ENCODE measurements at regions not wholly inside any gene's neighbourhood (a gene's known extent, or its start where the extent isn't known, plus 50 kb on each side); places are given as distances from the start of the nearest gene placed in this dataset.
A peak's percentile ranks its signal among the peaks of the same experiment; 100 is the strongest.

DNA sequence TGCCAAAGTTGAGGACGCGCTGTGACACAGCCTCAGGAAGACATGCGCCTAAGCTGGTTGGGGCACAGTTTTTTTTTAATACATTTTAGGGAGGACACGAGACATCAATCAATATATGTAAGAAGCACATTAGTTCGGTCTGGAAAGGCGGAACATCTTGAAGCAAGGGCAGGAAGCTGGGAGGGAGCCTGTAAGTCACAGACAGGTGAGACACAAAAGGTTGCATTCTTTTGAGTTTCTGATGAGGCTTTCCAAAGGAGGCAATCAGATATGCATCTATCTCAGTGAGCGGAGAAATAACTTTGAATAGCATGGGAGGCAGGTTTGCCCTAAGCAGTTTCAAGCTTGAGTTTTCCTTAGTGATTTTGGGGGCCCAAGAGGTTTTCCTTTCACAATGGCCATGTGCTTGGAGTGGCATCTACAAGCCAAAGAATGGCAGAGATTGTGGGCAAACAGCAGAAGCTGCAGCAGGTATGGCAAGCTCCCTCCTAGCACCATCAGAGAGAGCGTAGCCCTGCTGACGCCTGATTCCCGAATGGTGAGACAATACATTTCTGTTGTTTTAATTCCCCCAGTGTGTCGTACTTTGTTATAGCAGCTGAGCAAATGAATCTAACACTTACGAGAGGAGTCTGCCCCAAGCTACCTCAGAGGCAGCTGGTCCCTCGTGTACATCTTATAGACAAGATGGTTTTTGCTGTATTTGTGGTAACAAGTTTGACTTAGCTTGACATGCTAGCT lies 99.5 kb upstream of the TMTC4 start:
- peak overlapping the region; percentile 54; the same call in 1 of the 2 replicates for H3K4me2 ChIP-seq (ENCODE audit: low read depth, low read length)
- dilution Hi-C loops (cut with HindIII; ENCODE audit: low sequenced_read_pairs, unreplicated experiment) (no loop called here), intact Hi-C loops (cut with micrococcal nuclease) (no loop called here), in situ Hi-C loops (cut with MboI; ENCODE audit: low sequenced_read_pairs) (no loop called here)
- WGBS, 2 experiments (ENCODE audit: extremely low coverage in 2 of 2, insufficient read length in 1 of 2): 31% methylated on average over 2 of the region's 13 CpGs; no CpG with 5 or more reads in 1 of the 2 experiments
- POLR2A ChIA-PET (ENCODE audit: unreplicated experiment): no interaction called here
- no peak overlapping the region for H3K4ac ChIP-seq (ENCODE audit: low read depth, low read length)
- H3K56ac ChIP-seq (ENCODE audit: extremely low read depth, insufficient read depth, low read length): no peak overlapping the region
- no peak overlapping the region for H3K27ac ChIP-seq (ENCODE audit: insufficient read depth, low read length)
- H4K5ac ChIP-seq (ENCODE audit: low read depth, low read length): no peak overlapping the region
- H3K27me3 ChIP-seq (ENCODE audit: control insufficient read depth, insufficient read depth, low read length): no peaks in the 10 kb centered on the region
- no peak overlapping the region for H2BK15ac ChIP-seq (ENCODE audit: low read depth, low read length)
- no peaks in the 10 kb centered on the region for H3K79me1 ChIP-seq (ENCODE audit: low read depth in 1 of 2, low read length in 2 of 2)
- H2AFZ ChIP-seq (replicated peaks; ENCODE audit: low read length, poor library complexity): no peak overlapping the region
- CTCF ChIA-PET: no interaction called here
- no peak for DNase-seq
- no peak overlapping the region for H3K18ac ChIP-seq (ENCODE audit: low read depth, low read length)
- H3K4me1 ChIP-seq (ENCODE audit: control insufficient read depth, insufficient read depth, low read length): no peaks in the 10 kb centered on the region
- H3K36me3 ChIP-seq (ENCODE audit: control insufficient read depth, insufficient read depth, low read length): no peaks in the 10 kb centered on the region
- no peak for TF ChIP-seq RAD21 (IDR thresholded peaks at IDR 0.05; ENCODE audit: low read length)
- TF ChIP-seq POLR2A (IDR thresholded peaks at IDR 0.05; ENCODE audit: low read depth, low read length): no peak
- TF ChIP-seq CHD1 (IDR thresholded peaks at IDR 0.05; ENCODE audit: low read depth, low read length): no peak
- TF ChIP-seq MXI1 (IDR thresholded peaks at IDR 0.05; ENCODE audit: borderline replicate concordance, low read depth, low read length): no peak
- no peak overlapping the region for H2AK5ac ChIP-seq (ENCODE audit: low read depth, low read length)
- BruUV-seq (replicated peaks): no TSS peak
- H4K91ac ChIP-seq (ENCODE audit: insufficient read depth, low read depth, low read length): no peak overlapping the region
- H3K23ac ChIP-seq (ENCODE audit: low read depth, low read length): no peak overlapping the region
- H3K9me3 ChIP-seq (ENCODE audit: control insufficient read depth, insufficient read depth, low read length): no peaks in the 10 kb centered on the region
- ATAC-seq (ENCODE audit: low read depth): no peak
- H4K20me1 ChIP-seq (ENCODE audit: insufficient read depth, low read length): no peaks in the 10 kb centered on the region
- H2BK120ac ChIP-seq (ENCODE audit: low read depth, low read length): no peak overlapping the region
- no peaks in the 10 kb centered on the region for H3K9me1 ChIP-seq (ENCODE audit: insufficient read depth, low read length)
- H3K9ac ChIP-seq (ENCODE audit: low read depth, low read length): no peak overlapping the region
- no peak overlapping the region for H2BK20ac ChIP-seq (ENCODE audit: low read depth, low read length)
- H3K4me3 ChIP-seq (ENCODE audit: insufficient read depth, low read depth, low read length): no peak overlapping the region
- no peak overlapping the region for H4K8ac ChIP-seq (ENCODE audit: low read depth in 2 of 2, low read length in 2 of 2)
- no peak overlapping the region for H2BK5ac ChIP-seq (ENCODE audit: low read depth, low read length, poor library complexity, severe bottlenecking)
- no peak overlapping the region for H3K14ac ChIP-seq (replicated peaks; ENCODE audit: low read depth, low read length)
- no peak overlapping the region for H2AK9ac ChIP-seq (replicated peaks; ENCODE audit: low read depth, low read length, poor library complexity)
